ENCODE measurements at regions not wholly inside any gene's neighbourhood (a gene's known extent, or its start where the extent isn't known, plus 50 kb on each side); places are given as distances from the start of the nearest gene placed in this dataset.

DNA sequence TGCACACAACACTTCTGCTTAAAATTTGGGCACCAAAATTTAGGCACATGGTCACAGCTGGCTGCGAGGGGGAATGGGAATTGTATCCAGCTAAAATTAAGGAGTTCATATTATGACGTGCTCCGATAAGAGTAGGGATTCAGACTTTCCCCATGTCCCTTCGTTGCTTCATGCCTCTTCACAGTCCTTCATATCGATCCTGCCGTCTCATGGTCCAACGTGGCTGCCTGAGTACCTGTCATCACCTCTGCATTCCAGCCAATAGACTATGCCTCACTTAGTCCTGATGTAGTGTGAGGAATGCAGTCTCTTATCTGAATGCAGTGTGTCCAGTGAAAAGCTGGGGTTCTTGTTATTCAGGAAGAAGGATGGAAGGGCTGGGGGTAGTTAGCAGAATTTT, 108.6 kb downstream of the SIK1 start:
- no peak for TF ChIP-seq CTCF (IDR thresholded peaks at IDR 0.05; ENCODE audit: low read length)
- no peak for TF ChIP-seq EZH2 (IDR thresholded peaks at IDR 0.05; ENCODE audit: borderline replicate concordance, low read length)
